H7 (cell line): ENCODE measurements at regions not wholly inside any gene's neighbourhood (a gene's known extent, or its start where the extent isn't known, plus 50 kb on each side); places are given as distances from the start of the nearest gene placed in this dataset.
"Not testable (repeated sequence)": the region's sequence is repeated elsewhere in the genome, so short reads cannot be mapped to it uniquely, and the experiment has no call there.

Experiments used
- DNase-seq: peaks from one replicate; pipeline ENCODE4 v3.0.0; 2012
- H3K27me3 ChIP-seq: 2 replicates; pipeline ENCODE4 v1.6.0; 2011; ENCODE audit warnings: mild to moderate bottlenecking, low read length; ENCODE audit not compliant: control insufficient read depth, insufficient read depth
- H3K36me3 ChIP-seq: replicated peaks from 2 replicates; pipeline ENCODE4 v1.5.1; 2011; ENCODE audit warnings: low read length; ENCODE audit not compliant: control insufficient read depth, insufficient read depth
- H3K4me3 ChIP-seq: 2 replicates; pipeline ENCODE4 v1.5.1; 2011; ENCODE audit warnings: low read depth, mild to moderate bottlenecking, control low read depth, low read length, moderate library complexity; ENCODE audit not compliant: insufficient read depth

- no peaks in the 10 kb centered on the region for H3K27me3 ChIP-seq
These were observed 233.4 kb downstream of the INSC start for GRCh38 chr11:15347969-15348734.

GRCh38 chr11:15349413-15349812 lies 234.7 kb downstream of the INSC start:
- H3K27me3 ChIP-seq: no peaks in the 10 kb centered on the region
- no peak for DNase-seq
- H3K4me3 ChIP-seq: no peak overlapping the region
- no peaks in the 10 kb centered on the region for H3K36me3 ChIP-seq

More at GRCh38 chr11:15347969-15348734, 233.4 kb downstream of the INSC start:
- no peaks in the 10 kb centered on the region for H3K36me3 ChIP-seq
- DNase-seq: no peak
- no peak overlapping the region for H3K4me3 ChIP-seq

GRCh38 chr11:15361316-15361715 lies 246.6 kb downstream of the INSC start:
- Histone ChIP-seq H3K36me3 (no peaks in the 10 kb centered on the region), H3K4me3 (no peak overlapping the region), H3K27me3 (no peaks in the 10 kb centered on the region)
- no peak for DNase-seq

GRCh38 chr11:15365286-15365685 lies 250.6 kb downstream of the INSC start:
- H3K36me3 ChIP-seq, H3K4me3 ChIP-seq, H3K27me3 ChIP-seq, DNase-seq: not testable (repeated sequence)

GRCh38 chr11:15367695-15368094 lies 253.0 kb downstream of the INSC start:
- H3K36me3 ChIP-seq: no peaks in the 10 kb centered on the region
- H3K4me3 ChIP-seq: no peak overlapping the region
- no peak for DNase-seq
- H3K27me3 ChIP-seq: no peaks in the 10 kb centered on the region

- DNase-seq: no peak
- Histone ChIP-seq H3K27me3 (no peaks in the 10 kb centered on the region), H3K36me3 (no peaks in the 10 kb centered on the region), H3K4me3 (no peak overlapping the region)
These were observed 255.9 kb downstream of the INSC start for GRCh38 chr11:15370495-15371147.

GRCh38 chr11:15371533-15371932 lies 256.8 kb downstream of the INSC start:
- Histone ChIP-seq H3K4me3 (no peak overlapping the region), H3K36me3 (no peaks in the 10 kb centered on the region), H3K27me3 (no peaks in the 10 kb centered on the region)
- DNase-seq: no peak

- Histone ChIP-seq H3K4me3 (no peak overlapping the region), H3K36me3 (no peaks in the 10 kb centered on the region), H3K27me3 (no peaks in the 10 kb centered on the region)
- DNase-seq: no peak
These were observed 259.7 kb downstream of the INSC start for GRCh38 chr11:15374418-15374817.

DNA sequence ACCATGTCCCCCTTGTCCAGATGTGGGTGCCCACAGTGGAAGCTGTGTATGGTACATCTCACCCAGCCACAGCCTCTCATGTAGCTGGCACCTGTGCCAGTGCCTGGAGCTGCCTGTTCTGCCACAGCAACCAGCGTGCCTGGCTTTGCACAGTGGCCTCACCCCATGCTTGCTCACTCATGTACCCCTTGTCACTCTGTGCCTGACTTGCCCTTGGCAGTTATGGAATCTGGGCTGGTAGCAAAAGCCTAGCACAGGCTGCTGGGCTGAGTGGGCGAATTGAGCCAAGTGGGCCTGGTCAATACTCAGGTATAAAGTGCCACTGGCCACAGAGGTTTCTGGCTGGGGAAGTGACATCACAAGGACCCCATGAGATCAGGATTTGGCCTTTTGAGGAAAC lies 264.2 kb downstream of the INSC start:
- no peak for DNase-seq
- no peaks in the 10 kb centered on the region for H3K27me3 ChIP-seq
- no peak overlapping the region for H3K4me3 ChIP-seq
- H3K36me3 ChIP-seq: no peaks in the 10 kb centered on the region

GRCh38 chr11:15379483-15379882 lies 264.8 kb downstream of the INSC start:
- H3K27me3 ChIP-seq: no peaks in the 10 kb centered on the region
- peak; percentile 22 for DNase-seq
- no peaks in the 10 kb centered on the region for H3K36me3 ChIP-seq
- no peak overlapping the region for H3K4me3 ChIP-seq

- no peaks in the 10 kb centered on the region for H3K36me3 ChIP-seq
- no peaks in the 10 kb centered on the region for H3K27me3 ChIP-seq
- H3K4me3 ChIP-seq: no peak overlapping the region
- DNase-seq: no peak
These were observed 276.1 kb downstream of the INSC start for GRCh38 chr11:15390857-15391256.

DNA sequence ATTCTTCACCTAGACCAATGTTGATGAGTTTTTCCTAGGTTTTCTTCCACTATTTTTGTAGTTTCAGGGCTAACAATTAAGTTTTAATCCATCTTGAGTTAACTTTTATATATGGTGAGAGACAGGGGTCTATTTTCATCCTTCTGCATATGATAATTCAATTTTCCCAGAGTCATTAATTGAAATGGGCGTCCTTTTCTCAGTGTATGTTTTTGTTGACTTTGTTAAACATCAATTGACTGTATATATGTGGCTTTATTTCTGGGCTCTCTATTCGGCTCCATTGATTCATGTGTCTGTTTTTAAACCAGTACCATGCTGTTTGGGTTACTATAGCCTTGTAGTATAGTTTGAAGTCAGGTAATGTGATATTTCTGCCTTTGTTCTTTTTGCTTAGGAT lies 282.1 kb downstream of the INSC start:
- H3K27me3 ChIP-seq: no peaks in the 10 kb centered on the region
- H3K4me3 ChIP-seq: no peak overlapping the region
- no peak for DNase-seq
- no peaks in the 10 kb centered on the region for H3K36me3 ChIP-seq

- no peaks in the 10 kb centered on the region for H3K27me3 ChIP-seq
- H3K36me3 ChIP-seq: no peaks in the 10 kb centered on the region
- DNase-seq: no peak
- no peak overlapping the region for H3K4me3 ChIP-seq
These were observed 292.2 kb downstream of the INSC start for GRCh38 chr11:15406851-15407351.

DNA sequence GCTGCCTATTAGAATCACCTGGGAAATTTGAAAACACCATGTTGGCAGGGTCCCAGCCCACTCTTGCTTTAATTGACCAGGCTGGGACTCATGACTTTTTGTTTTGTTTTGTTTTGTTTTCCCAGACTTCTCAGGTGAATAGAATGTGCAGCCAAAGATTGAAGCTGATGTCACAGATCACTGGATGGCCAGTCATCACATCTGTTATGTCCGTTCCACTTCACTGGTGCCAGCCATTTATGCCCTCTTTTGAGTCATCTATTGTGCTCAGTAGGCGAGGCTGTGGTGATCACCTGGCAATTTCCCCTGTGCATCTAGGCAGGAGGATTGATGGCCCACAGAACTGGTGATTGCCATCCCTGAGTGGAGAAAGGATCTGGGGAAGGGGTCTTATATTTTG lies 297.3 kb downstream of the INSC start:
- Histone ChIP-seq H3K27me3 (no peaks in the 10 kb centered on the region), H3K36me3 (no peaks in the 10 kb centered on the region), H3K4me3 (no peak overlapping the region)
- DNase-seq: no peak

DNA sequence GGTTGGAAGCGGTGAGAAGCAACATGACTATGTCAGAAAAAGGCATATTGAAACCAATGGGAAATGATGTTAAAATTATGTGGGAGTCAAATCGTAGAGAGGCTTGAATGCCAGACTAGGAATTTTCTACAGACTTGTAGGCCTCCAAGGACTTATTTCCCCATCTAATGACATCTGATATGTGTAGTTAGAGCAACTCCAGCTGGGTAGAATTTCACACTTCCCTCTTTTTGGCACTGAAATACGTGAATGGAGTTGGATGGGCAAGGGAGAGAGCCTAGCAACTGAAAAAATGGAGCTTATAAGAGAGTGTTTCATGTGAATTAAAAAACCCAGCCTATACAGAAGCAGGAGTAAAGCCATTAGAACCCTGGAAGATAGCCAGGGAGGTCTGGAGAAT lies 304.2 kb downstream of the INSC start:
- Histone ChIP-seq H3K36me3 (no peaks in the 10 kb centered on the region), H3K4me3 (no peak overlapping the region), H3K27me3 (no peaks in the 10 kb centered on the region)

More for the DNA sequence above, 304.2 kb downstream of the INSC start:
- DNase-seq: no peak
